ENCODE measurements at regions not wholly inside any gene's neighbourhood (a gene's known extent, or its start where the extent isn't known, plus 50 kb on each side); places are given as distances from the start of the nearest gene placed in this dataset.
A peak's percentile ranks its signal among the peaks of the same experiment; 100 is the strongest.
"Not testable (repeated sequence)": the region's sequence is repeated elsewhere in the genome, so short reads cannot be mapped to it uniquely, and the experiment has no call there.

- DNase-seq (peak; percentile 61 to 63), ATAC-seq (peak; percentile 77)
- no peak overlapping the region for H3K4me3 Mint-ChIP-seq
- H3K27ac Mint-ChIP-seq = no peak overlapping the region
- H3K4me1 Mint-ChIP-seq = no peaks in the 10 kb centered on the region
- no peaks in the 10 kb centered on the region for H3K9me3 Mint-ChIP-seq
- H3K27me3 Mint-ChIP-seq = peaks cover 13% of the 10 kb centered on the region
Measured at GRCh38 chr5:36507332-36507952, 99.0 kb upstream of the SLC1A3 start.

- ATAC-seq, H3K27ac Mint-ChIP-seq, H3K4me3 Mint-ChIP-seq, H3K4me1 Mint-ChIP-seq, H3K9me3 Mint-ChIP-seq, DNase-seq: not testable (repeated sequence)
- H3K27me3 Mint-ChIP-seq = peaks cover 13% of the 10 kb centered on the region
Measured at GRCh38 chr5:36508331-36508730, 98.1 kb upstream of the SLC1A3 start.

DNA sequence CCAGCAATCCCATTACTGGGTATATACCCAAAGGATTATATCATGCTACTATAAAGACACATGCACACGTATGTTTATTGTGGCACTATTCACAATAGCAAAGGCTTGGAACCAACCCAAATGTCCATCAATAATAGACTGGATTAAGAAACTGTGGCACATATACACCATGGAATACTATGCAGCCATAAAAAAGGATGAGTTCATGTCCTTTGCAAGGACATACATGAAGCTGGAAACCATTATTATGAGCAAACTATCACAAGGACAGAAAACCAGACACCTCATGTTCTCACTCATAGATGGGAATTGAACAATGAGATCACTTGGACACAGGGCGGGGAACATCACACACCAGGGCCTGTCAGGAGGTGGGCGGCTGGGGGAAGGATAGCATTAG lies 92.8 kb upstream of the SLC1A3 start:
- not testable (repeated sequence) for ATAC-seq, DNase-seq, H3K4me1 Mint-ChIP-seq, H3K27ac Mint-ChIP-seq, H3K4me3 Mint-ChIP-seq, H3K9me3 Mint-ChIP-seq
- peaks cover 13% of the 10 kb centered on the region for H3K27me3 Mint-ChIP-seq

GRCh38 chr5:36519881-36520280 lies 86.5 kb upstream of the SLC1A3 start:
- Mint-ChIP-seq H3K27ac (no peak overlapping the region), H3K4me3 (no peak overlapping the region), H3K4me1 (no peaks in the 10 kb centered on the region), H3K27me3 (peaks cover 8% of the 10 kb centered on the region), H3K9me3 (peaks cover 0 to 5% of the 10 kb centered on the region in 2 donors)
- no peak for DNase-seq
- no peak for ATAC-seq

GRCh38 chr5:36521219-36521618 lies 85.2 kb upstream of the SLC1A3 start:
- Mint-ChIP-seq H3K9me3 (peaks cover 0 to 5% of the 10 kb centered on the region in 2 donors), H3K4me3 (no peak overlapping the region), H3K27ac (no peak overlapping the region), H3K27me3 (peaks cover 8% of the 10 kb centered on the region), H3K4me1 (no peaks in the 10 kb centered on the region)
- DNase-seq = no peak
- peak; percentile 31 for ATAC-seq

- peaks cover 8% of the 10 kb centered on the region for H3K27me3 Mint-ChIP-seq
- ATAC-seq (no peak), DNase-seq (no peak)
- no peaks in the 10 kb centered on the region for H3K4me1 Mint-ChIP-seq
- no peak overlapping the region for H3K27ac Mint-ChIP-seq
- H3K9me3 Mint-ChIP-seq = peaks cover 0 to 5% of the 10 kb centered on the region in 2 donors
- no peak overlapping the region for H3K4me3 Mint-ChIP-seq
Measured at GRCh38 chr5:36521838-36522745, 84.3 kb upstream of the SLC1A3 start.

GRCh38 chr5:36522746-36523065 lies 83.7 kb upstream of the SLC1A3 start:
- Mint-ChIP-seq H3K27ac (no peak overlapping the region), H3K4me1 (no peaks in the 10 kb centered on the region), H3K4me3 (no peak overlapping the region), H3K9me3 (peaks cover 0 to 5% of the 10 kb centered on the region in 2 donors), H3K27me3 (peaks cover 8% of the 10 kb centered on the region)
- no peak for DNase-seq
- ATAC-seq = no peak

- DNase-seq = no peak
- H3K4me3 Mint-ChIP-seq = no peak overlapping the region
- peaks cover 0 to 5% of the 10 kb centered on the region in 2 donors for H3K9me3 Mint-ChIP-seq
- H3K27ac Mint-ChIP-seq = no peak overlapping the region
- peaks cover 8% of the 10 kb centered on the region for H3K27me3 Mint-ChIP-seq
- no peaks in the 10 kb centered on the region for H3K4me1 Mint-ChIP-seq
- no peak for ATAC-seq
Measured at GRCh38 chr5:36523450-36523849, 83.0 kb upstream of the SLC1A3 start.

DNA sequence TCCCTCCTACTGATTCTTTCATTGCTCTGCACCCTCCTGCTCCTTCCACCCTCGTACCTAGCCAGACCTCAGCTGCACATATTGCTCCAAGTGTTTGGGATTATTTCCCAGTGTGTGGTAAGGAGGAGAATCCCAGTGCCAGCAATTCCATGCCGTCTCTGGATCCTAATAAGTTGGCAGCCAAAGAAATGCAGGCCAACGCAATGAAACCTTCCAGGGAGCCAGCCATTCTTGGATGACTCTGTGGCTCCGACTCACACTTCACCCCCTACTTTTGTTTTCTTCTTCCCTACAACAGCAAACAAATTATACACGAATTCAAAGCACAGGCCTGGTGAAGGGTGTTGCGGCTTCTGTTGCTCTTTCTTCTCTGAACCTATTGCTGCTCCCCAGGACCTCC lies 82.5 kb upstream of the SLC1A3 start:
- Mint-ChIP-seq H3K4me1 (no peaks in the 10 kb centered on the region), H3K27ac (peak overlapping the region in 1 of 2 donors; percentile 72), H3K4me3 (no peak overlapping the region), H3K27me3 (peaks cover 12% of the 10 kb centered on the region), H3K9me3 (peaks cover 0 to 5% of the 10 kb centered on the region in 2 donors)
- DNase-seq (no peak), ATAC-seq (no peak)

DNA sequence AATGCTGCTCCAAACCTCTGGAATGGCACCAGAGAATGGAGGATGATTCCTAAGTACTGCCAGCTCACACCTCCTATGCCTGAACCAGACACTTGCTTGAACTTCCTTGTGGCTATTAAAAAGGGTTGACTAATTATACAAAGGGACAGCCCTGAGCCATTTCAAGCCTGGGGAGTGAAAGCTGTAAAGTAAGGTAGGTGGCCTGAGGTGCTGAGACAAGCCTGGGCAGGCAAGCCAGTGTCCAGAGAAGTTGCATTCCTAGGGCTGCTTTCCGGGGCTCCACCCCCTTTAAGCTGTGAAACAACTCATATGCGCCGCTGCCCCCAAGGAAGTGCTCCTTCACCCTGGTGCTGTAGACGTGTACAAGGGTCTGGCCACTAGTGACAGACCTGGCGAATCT lies 79.9 kb upstream of the SLC1A3 start:
- H3K27ac Mint-ChIP-seq = no peak overlapping the region
- no peak overlapping the region for H3K4me3 Mint-ChIP-seq
- H3K27me3 Mint-ChIP-seq = peaks cover 27% of the 10 kb centered on the region
- DNase-seq = no peak
- no peak for ATAC-seq
- no peaks in the 10 kb centered on the region for H3K9me3 Mint-ChIP-seq
- H3K4me1 Mint-ChIP-seq = no peaks in the 10 kb centered on the region

GRCh38 chr5:36528588-36528987 lies 77.8 kb upstream of the SLC1A3 start:
- Mint-ChIP-seq H3K4me1 (no peaks in the 10 kb centered on the region), H3K9me3 (no peaks in the 10 kb centered on the region), H3K27me3 (peaks cover 47% of the 10 kb centered on the region), H3K27ac (no peak overlapping the region), H3K4me3 (no peak overlapping the region)
- ATAC-seq (no peak), DNase-seq (no peak)

DNA sequence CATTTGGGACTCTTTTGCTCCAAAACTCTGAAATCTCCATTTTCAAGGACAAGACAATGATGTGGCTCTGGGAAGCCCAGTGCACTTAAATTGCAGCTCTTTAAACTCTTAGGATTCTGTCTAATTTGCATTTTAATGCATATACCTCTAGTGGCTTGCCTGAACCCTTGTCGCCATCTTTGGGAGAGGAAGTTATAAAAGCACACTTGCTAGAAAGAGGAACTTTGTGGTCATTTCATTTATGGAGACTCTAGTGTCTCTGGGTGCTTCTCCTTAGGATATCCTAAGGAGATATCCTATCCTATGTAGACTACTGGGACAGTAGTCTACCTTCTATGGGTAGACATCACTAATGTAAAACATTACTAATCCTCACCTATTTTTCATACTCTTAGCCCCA lies 77.3 kb upstream of the SLC1A3 start:
- ATAC-seq = no peak
- peaks cover 42% of the 10 kb centered on the region for H3K27me3 Mint-ChIP-seq
- no peak overlapping the region for H3K27ac Mint-ChIP-seq
- DNase-seq = no peak
- H3K4me1 Mint-ChIP-seq = no peaks in the 10 kb centered on the region
- H3K4me3 Mint-ChIP-seq = no peak overlapping the region
- H3K9me3 Mint-ChIP-seq = no peaks in the 10 kb centered on the region

- H3K27me3 Mint-ChIP-seq = peaks cover 39% of the 10 kb centered on the region
Measured at GRCh38 chr5:36530215-36530614, 76.2 kb upstream of the SLC1A3 start.

DNA sequence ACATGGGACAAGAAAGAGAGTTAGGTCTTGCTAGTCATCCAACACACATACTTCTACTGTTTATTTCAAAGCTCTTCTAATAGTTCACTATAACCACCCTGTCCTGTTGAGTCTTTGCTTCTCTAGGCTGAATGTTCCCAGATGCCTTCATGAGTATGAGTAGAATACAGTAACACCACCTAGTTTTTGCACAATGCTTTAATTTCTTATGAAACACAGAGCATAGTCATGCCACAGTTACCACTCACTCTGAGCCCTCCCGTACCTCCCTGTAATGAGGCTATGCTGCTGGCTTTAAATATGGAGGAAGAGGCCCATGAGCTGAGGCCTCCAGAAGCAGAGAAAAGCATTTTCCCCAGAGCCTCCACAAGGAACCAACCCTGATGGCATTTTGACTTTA lies 75.0 kb upstream of the SLC1A3 start:
- H3K9me3 Mint-ChIP-seq = no peaks in the 10 kb centered on the region
- no peaks in the 10 kb centered on the region for H3K4me1 Mint-ChIP-seq
- DNase-seq = no peak
- no peak for ATAC-seq
- H3K27me3 Mint-ChIP-seq = peaks cover 39% of the 10 kb centered on the region
- H3K27ac Mint-ChIP-seq = no peak overlapping the region
- H3K4me3 Mint-ChIP-seq = no peak overlapping the region

More at GRCh38 chr5:36530215-36530614, 76.2 kb upstream of the SLC1A3 start:
- Mint-ChIP-seq H3K4me3 (no peak overlapping the region), H3K4me1 (no peaks in the 10 kb centered on the region), H3K27ac (no peak overlapping the region), H3K9me3 (no peaks in the 10 kb centered on the region)
- no peak for DNase-seq
- ATAC-seq = no peak

GRCh38 chr5:36535378-36535777 lies 71.0 kb upstream of the SLC1A3 start:
- ATAC-seq (no peak), DNase-seq (no peak)
- H3K27me3 Mint-ChIP-seq = peaks cover 30% of the 10 kb centered on the region
- no peak overlapping the region for H3K27ac Mint-ChIP-seq
- no peaks in the 10 kb centered on the region for H3K9me3 Mint-ChIP-seq
- no peak overlapping the region for H3K4me3 Mint-ChIP-seq
- H3K4me1 Mint-ChIP-seq = no peaks in the 10 kb centered on the region

DNA sequence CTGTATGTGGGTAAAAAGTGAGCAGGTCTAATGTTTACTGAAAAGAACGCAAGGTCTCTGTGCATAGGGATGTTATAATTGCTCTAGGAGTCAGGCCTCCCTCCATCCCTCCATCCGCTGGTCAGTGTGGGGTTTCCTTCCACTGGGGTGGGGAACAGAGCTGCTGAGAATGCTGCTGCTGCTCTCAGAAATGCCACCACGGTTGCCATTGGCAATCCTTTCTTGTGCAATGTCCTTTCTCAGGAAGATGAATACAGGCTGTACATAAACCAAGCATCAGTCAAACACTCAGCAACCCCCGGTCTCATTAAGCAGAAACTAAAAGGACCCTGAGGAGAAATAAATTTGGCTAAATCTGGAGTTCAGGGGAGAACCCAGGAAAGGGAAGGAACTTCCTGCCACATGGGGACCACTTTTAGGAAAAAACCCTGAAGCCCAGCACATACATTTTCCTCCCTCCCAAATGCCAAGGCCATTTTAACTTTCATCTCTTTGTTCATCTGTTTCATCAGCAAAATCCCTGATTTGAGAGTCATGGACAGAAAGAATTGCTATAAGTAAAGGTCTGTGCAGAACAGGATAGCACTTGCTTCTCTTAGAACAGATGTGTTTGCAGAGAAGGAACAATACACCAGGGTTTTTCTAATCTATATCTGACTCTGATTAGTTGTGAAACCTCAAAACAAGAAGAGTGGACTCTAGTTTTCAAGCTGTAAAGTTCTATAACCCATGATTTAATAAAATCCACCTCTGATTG lies 70.4 kb upstream of the SLC1A3 start:
- H3K4me3 Mint-ChIP-seq = no peak overlapping the region
- ATAC-seq = no peak
- peaks cover 24% of the 10 kb centered on the region for H3K27me3 Mint-ChIP-seq
- H3K4me1 Mint-ChIP-seq = no peaks in the 10 kb centered on the region
- no peak overlapping the region for H3K27ac Mint-ChIP-seq
- H3K9me3 Mint-ChIP-seq = no peaks in the 10 kb centered on the region
- DNase-seq = no peak

Data from stimulated activated naive CD8-positive, alpha-beta T cell treated with anti-CD3 and anti-CD28 coated beads, Interleukin-15, amount 100 ng/mL, for 72 hours (primary cell).